GM18498 (cell line): ENCODE measurements at regions not wholly inside any gene's neighbourhood (a gene's known extent, or its start where the extent isn't known, plus 50 kb on each side); places are given as distances from the start of the nearest gene placed in this dataset.
A peak's percentile ranks its signal among the peaks of the same experiment; 100 is the strongest.

Experiments used
- ATAC-seq: cut with Tn5 transposase; IDR thresholded peaks from one replicate; pipeline ENCODE4 v1.9.1; 2021; ENCODE audit warnings: mild to moderate bottlenecking, moderate library complexity; ENCODE audit not compliant: unreplicated experiment

- ATAC-seq = no peak
Observed at GRCh38 chr4:113849771-113850170, 88.2 kb upstream of the CAMK2D start.

- no peak for ATAC-seq
Observed at GRCh38 chr4:113847710-113848109, 86.2 kb upstream of the CAMK2D start.

GRCh38 chr4:113846433-113846832, 84.9 kb upstream of the CAMK2D start:
- no peak for ATAC-seq

GRCh38 chr4:113845138-113845537, 83.6 kb upstream of the CAMK2D start:
- ATAC-seq = no peak

- ATAC-seq = peak; percentile 45
Observed at GRCh38 chr4:113844369-113844768, 82.8 kb upstream of the CAMK2D start.

GRCh38 chr4:113840861-113841260, 79.3 kb upstream of the CAMK2D start:
- ATAC-seq = no peak

GRCh38 chr4:113838460-113838859, 76.9 kb upstream of the CAMK2D start:
- ATAC-seq = no peak

GRCh38 chr4:113837397-113837796, 75.9 kb upstream of the CAMK2D start:
- peak; percentile 100 for ATAC-seq

GRCh38 chr4:113835005-113835404, 73.5 kb upstream of the CAMK2D start:
- ATAC-seq = no peak

GRCh38 chr4:113834298-113834697, 72.8 kb upstream of the CAMK2D start:
- ATAC-seq = no peak

GRCh38 chr4:113832803-113833202, 71.3 kb upstream of the CAMK2D start:
- ATAC-seq = no peak

- no peak for ATAC-seq
Observed at GRCh38 chr4:113831457-113831856, 69.9 kb upstream of the CAMK2D start.

GRCh38 chr4:113828702-113829101, 67.2 kb upstream of the CAMK2D start:
- no peak for ATAC-seq

- ATAC-seq = no peak
Observed at GRCh38 chr4:113827285-113827684, 65.7 kb upstream of the CAMK2D start.

- ATAC-seq = no peak
Observed at GRCh38 chr4:113826421-113826820, 64.9 kb upstream of the CAMK2D start.

GRCh38 chr4:113825272-113825671, 63.7 kb upstream of the CAMK2D start:
- peak; percentile 70 for ATAC-seq

GRCh38 chr4:113824396-113824795, 62.9 kb upstream of the CAMK2D start:
- no peak for ATAC-seq

GRCh38 chr4:113823291-113823659, 61.7 kb upstream of the CAMK2D start:
- peak; percentile 72 for ATAC-seq

- ATAC-seq = peak; percentile 73
Observed at GRCh38 chr4:113822555-113823290, 61.2 kb upstream of the CAMK2D start.

GRCh38 chr4:113821856-113822255, 60.3 kb upstream of the CAMK2D start:
- ATAC-seq = no peak

- ATAC-seq = no peak
Observed at GRCh38 chr4:113820108-113820507, 58.6 kb upstream of the CAMK2D start.

- no peak for ATAC-seq
Observed at GRCh38 chr4:113815826-113816225, 54.3 kb upstream of the CAMK2D start.

GRCh38 chr4:113811359-113811758, 49.8 kb upstream of the CAMK2D start:
- ATAC-seq = no peak
